ENCODE measurements at regions not wholly inside any gene's neighbourhood (a gene's known extent, or its start where the extent isn't known, plus 50 kb on each side); places are given as distances from the start of the nearest gene placed in this dataset.

DNA sequence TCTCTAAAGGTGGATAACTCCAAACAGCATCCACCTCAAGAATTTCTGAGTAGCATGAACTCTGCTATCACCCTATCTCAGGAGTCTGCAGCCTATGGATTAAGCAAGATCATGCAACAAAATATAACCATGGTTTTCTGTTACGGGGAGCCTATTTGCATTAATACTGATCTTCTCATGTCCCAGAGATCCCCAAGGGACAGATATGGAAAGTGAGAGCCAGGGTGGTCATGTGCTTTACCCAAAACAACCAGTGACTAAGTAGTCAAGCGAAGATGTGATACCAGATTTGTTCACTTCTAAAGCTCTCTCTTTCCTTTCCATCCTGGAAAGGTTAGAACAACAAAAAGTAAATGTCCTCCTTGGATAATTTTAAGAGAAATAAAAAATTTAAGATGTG is 125.1 kb downstream of the PRRX1 start:
- intact Hi-C loops (cut with micrococcal nuclease) = no loop called here
- H3K9ac ChIP-seq (ENCODE audit: insufficient read depth in 1 of 2, low read depth in 2 of 2, low read length in 2 of 2) = no peak overlapping the region
- no peak overlapping the region for H3K4me3 ChIP-seq
- TF ChIP-seq CBX5 (IDR thresholded peaks at IDR 0.05; ENCODE audit: borderline replicate concordance, low read depth) (no peak), ZFP1 (CRISPR knock-in tag; IDR thresholded peaks at IDR 0.05) (no peak), ZKSCAN1 (IDR thresholded peaks at IDR 0.05; ENCODE audit: low read depth, low read length) (no peak), ASH1L (IDR thresholded peaks at IDR 0.05; ENCODE audit: borderline replicate concordance, low read depth, partially characterized antibody) (no peak), PPARD (CRISPR knock-in tag; IDR thresholded peaks at IDR 0.05) (no peak), MXI1 (IDR thresholded peaks at IDR 0.05; ENCODE audit: low read depth, low read length) (no peak), PREB (CRISPR knock-in tag; IDR thresholded peaks at IDR 0.05) (no peak), HES1 (IDR thresholded peaks at IDR 0.05; ENCODE audit: low read depth) (no peak)
- TF ChIP-seq, protein P1, sequence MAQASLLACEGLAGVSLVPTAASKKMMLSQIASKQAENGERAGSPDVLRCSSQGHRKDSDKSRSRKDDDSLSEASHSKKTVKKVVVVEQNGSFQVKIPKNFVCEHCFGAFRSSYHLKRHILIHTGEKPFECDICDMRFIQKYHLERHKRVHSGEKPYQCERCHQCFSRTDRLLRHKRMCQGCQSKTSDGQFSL (CRISPR knock-in tag; IDR thresholded peaks at IDR 0.05) = no peak
- TF ChIP-seq, protein P1 (tag; IDR thresholded peaks at IDR 0.05) = no peak
- TF ChIP-seq, protein P2, sequence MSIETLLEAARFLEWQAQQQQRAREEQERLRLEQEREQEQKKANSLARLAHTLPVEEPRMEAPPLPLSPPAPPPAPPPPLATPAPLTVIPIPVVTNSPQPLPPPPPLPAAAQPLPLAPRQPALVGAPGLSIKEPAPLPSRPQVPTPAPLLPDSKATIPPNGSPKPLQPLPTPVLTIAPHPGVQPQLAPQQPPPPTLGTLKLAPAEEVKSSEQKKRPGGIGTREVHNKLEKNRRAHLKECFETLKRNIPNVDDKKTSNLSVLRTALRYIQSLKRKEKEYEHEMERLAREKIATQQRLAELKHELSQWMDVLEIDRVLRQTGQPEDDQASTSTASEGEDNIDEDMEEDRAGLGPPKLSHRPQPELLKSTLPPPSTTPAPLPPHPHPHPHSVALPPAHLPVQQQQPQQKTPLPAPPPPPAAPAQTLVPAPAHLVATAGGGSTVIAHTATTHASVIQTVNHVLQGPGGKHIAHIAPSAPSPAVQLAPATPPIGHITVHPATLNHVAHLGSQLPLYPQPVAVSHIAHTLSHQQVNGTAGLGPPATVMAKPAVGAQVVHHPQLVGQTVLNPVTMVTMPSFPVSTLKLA (conservative IDR thresholded peaks at IDR 0.05) = no peak
- CTCF ChIA-PET (ENCODE audit: low intra/inter-chr PET ratio) = no interaction called here
- in situ Hi-C loops (cut with MboI) = no loop called here
- no peak overlapping the region for H3K4me2 ChIP-seq (ENCODE audit: insufficient read depth, low read length)
- no peaks in the 10 kb centered on the region for H3K27me3 ChIP-seq (ENCODE audit: control insufficient read depth in 2 of 2, insufficient read depth in 2 of 2, low read length in 2 of 2)
- no peaks in the 10 kb centered on the region for H3K4me1 ChIP-seq (replicated peaks in 1 of 2; ENCODE audit: control insufficient read depth in 2 of 2, insufficient read depth in 2 of 2, low read length in 2 of 2)
- ATAC-seq (no peak), DNase-seq (ENCODE audit: extremely low read depth in 1 of 4, low spot score in 3 of 4) (no peak), FAIRE-seq (no peak)
- no TSS peak for BruUV-seq (replicated peaks)
- 0% methylated on average over 2 of the region's 2 CpGs for WGBS (ENCODE audit: insufficient coverage, low coverage, missing lambda C conversion rate)
- no peak overlapping the region for H2AFZ ChIP-seq (ENCODE audit: low read depth, low read length)
- no peaks in the 10 kb centered on the region for H4K20me1 ChIP-seq (replicated peaks; ENCODE audit: control insufficient read depth, insufficient read depth, low read length)
- no peaks in the 10 kb centered on the region for H3K79me2 ChIP-seq (ENCODE audit: control insufficient read depth, insufficient read depth, low read length)
- POLR2A ChIA-PET = no interaction called here
- H3K9me1 ChIP-seq (ENCODE audit: control insufficient read depth, insufficient read depth, low read length) = no peaks in the 10 kb centered on the region
- H3K27ac ChIP-seq (ENCODE audit: extremely low read depth, low read depth, low read length) = no peak overlapping the region
- H3K36me3 ChIP-seq (ENCODE audit: control insufficient read depth, insufficient read depth, low read length) = no peaks in the 10 kb centered on the region
- no peaks in the 10 kb centered on the region for H3K9me3 ChIP-seq (replicated peaks; ENCODE audit: control insufficient read depth, insufficient read depth, low read depth, low read length)
